ENCODE measurements at regions not wholly inside any gene's neighbourhood (a gene's known extent, or its start where the extent isn't known, plus 50 kb on each side); places are given as distances from the start of the nearest gene placed in this dataset.

DNA sequence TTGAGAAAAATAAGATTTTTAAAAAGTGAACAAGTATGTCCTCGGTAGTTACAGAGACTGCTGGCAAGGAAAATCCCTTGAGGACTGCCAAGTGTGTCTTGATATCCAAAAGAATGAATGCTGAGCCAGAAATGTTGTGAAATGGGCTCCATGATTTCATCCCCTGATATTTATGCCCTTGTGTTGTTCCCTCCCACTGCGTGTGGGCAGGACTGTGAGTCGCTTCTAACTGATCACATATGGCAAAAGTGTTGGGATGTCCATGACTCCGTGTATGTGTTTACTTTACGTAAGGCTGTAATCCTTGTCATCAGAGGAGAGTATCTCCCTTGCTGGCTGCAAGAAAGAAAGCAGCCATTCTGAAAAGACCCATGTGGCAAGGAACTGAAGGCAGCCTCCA lies 285.1 kb downstream of the SS18 start:
- no peak for TF ChIP-seq POLR2AphosphoS5 (IDR thresholded peaks at IDR 0.05; ENCODE audit: borderline replicate concordance, low read depth, low read length)
- no peak for TF ChIP-seq EZH2 (IDR thresholded peaks at IDR 0.05)
- no peak for TF ChIP-seq FOXP2 (optimal IDR thresholded peaks at IDR 0.05; ENCODE audit: control extremely low read depth, extremely low read length, insufficient read depth)

All from SK-N-MC (cell line).